HG02610 (cell line): ENCODE measurements at regions not wholly inside any gene's neighbourhood (a gene's known extent, or its start where the extent isn't known, plus 50 kb on each side); places are given as distances from the start of the nearest gene placed in this dataset.

ENCODE experiments used
- ATAC-seq: cut with Tn5 transposase; IDR thresholded peaks from one replicate; pipeline ENCODE4 v1.9.1; 2021; ENCODE audit warnings: mild to moderate bottlenecking, moderate library complexity; ENCODE audit not compliant: unreplicated experiment

DNA sequence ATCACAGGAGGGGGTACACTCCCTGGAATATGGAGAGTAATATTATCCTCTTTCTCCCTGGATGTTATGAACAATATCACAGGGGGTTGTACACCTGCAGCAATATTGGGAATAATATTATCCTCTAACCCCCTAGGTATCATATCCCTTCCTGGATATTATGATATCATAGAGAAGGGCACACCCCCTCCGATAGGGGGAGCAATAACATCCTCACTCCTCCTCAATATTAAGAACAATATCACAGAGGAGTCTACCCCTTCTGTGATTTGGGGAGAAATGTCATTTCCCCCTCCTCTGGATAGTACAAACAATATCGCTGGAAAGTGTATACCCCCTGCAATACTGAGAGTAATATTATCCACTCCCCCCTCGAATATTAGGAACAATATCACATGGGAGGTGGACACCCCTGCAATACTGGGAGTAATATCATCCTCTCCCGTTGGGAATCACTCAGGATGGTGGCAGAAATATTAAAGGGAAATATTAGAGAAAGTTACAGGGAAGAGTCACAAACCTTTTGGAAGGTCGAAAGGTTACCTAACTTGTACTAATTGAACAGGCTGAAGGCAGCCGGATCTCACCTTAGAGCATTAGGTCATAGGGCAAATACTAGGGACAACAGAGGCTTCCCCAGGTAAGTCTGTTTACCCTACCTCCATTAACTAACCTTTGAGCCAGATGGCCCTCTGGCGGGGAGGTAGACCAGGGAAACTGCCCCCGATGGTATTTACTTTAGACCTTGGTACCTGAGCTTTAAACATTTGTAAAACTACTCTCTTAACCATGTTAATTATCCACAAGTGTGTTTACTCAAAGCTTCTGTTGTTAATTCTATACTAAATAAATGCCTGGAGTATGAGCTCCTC is 57.5 kb upstream of the FREM1 start:
- ATAC-seq = no peak

DNA sequence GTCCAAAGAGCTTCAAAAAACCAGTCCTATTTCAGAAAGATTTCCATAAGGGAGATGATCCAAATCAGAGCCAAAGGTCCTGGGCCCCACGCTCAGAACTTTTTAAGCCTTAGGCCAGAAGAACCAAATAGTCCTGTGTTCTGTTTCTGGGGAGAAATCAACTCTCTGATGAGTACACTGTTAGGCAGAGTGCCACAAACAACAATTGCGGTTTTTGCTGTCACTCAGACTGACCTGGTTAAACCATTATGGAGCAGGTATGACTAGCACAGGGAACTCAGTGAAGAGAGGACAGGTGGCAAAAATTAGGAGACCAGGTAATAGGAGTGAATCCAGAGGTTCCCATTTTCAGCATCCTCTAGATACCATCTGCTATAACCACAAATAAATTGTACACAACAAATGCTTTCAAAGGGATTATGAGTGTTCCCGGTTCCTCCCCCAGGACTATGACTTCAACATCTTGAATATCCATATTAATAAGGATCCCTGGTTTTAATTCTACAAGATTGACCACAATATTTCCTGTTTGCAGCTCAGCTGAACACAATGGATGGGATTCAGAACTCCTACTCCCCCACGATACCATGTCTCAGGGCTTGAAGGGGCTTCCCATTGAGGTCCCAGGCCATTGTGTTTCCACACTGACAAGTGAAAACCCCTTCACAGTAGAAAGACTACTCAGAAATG is 52.1 kb upstream of the FREM1 start:
- ATAC-seq = no peak

DNA sequence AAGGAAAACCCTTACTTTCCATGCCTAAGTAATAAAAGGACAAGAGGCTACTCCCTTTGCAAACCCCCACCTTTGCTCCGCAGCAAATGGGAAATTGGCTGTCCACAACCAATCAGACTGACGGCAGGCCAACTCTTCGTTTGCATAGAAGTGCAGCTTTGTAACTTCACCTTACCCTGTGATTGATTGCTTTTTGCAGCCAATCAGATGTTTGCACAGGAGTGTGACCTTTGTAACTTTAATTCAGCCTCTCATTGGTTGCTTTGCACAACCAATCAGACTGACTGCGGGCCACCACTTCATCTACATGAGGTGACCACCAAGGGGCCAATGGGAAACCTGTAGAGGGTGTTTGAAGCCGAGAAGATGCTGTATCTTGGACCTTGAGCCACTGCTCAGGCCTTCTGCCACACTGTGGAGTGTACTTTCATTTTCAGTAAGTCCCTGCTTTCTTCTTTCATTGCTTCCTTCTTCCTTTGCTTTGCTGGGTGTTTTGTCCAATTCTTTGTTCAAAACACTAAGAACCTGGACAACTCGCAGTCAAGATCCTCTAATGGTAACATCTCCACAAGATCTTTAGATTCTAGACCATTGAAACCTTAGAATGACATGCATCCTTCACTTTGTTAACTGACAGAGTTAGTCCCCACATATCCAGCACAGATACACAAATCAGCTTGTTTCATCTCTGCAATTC is 51.3 kb upstream of the FREM1 start:
- ATAC-seq = no peak

DNA sequence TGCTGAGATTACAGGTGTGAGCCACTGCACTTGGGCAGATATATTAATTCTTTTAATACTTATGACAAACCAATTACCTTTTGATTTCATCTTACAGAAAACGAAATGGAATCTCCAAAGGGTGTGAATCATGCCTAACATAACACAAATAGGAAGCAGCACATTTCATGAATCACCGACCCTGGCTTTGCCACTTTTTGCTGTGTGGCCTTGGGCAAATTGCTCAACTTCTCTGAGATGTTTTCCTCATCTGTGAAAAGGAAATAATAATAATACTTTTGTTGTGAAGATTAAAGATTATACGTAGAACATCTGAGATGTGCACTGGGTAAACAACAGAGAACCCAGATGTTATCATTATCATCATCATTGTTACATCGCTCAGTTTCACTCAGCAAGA is 50.7 kb upstream of the FREM1 start:
- ATAC-seq = no peak
